ENCODE measurements at regions not wholly inside any gene's neighbourhood (a gene's known extent, or its start where the extent isn't known, plus 50 kb on each side); places are given as distances from the start of the nearest gene placed in this dataset.

DNA sequence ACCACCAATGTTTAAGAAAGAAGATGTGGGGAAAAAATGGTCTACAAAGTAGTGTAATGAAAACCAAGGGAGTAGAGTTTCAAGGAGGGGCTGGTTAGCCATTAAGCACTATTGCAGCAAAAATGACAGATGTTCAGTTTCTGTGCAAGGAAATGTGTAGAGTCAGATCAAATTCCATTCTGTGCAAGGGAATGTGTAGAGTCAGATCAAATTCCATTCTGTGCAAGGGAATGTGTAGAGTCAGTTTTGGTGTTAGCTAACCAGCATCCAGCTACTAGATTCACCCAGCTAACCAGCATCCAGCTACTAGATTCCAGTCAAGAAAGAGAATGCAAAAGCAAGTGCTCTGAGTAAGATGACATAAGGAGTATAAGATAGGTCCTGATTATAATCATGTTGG lies 208.8 kb downstream of the COX18 start:
- no peak for DNase-seq (ENCODE audit: low spot score)
- TF ChIP-seq JUN (CRISPR knock-in tag; IDR thresholded peaks at IDR 0.05) = no peak
- no peak for TF ChIP-seq ZNF416 (CRISPR knock-in tag; IDR thresholded peaks at IDR 0.05)
- no peak for TF ChIP-seq ZNF423 (CRISPR knock-in tag; IDR thresholded peaks at IDR 0.05)
- TF ChIP-seq, protein P1, sequence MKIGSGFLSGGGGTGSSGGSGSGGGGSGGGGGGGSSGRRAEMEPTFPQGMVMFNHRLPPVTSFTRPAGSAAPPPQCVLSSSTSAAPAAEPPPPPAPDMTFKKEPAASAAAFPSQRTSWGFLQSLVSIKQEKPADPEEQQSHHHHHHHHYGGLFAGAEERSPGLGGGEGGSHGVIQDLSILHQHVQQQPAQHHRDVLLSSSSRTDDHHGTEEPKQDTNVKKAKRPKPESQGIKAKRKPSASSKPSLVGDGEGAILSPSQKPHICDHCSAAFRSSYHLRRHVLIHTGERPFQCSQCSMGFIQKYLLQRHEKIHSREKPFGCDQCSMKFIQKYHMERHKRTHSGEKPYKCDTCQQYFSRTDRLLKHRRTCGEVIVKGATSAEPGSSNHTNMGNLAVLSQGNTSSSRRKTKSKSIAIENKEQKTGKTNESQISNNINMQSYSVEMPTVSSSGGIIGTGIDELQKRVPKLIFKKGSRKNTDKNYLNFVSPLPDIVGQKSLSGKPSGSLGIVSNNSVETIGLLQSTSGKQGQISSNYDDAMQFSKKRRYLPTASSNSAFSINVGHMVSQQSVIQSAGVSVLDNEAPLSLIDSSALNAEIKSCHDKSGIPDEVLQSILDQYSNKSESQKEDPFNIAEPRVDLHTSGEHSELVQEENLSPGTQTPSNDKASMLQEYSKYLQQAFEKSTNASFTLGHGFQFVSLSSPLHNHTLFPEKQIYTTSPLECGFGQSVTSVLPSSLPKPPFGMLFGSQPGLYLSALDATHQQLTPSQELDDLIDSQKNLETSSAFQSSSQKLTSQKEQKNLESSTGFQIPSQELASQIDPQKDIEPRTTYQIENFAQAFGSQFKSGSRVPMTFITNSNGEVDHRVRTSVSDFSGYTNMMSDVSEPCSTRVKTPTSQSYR (CRISPR knock-in tag; IDR thresholded peaks at IDR 0.05) = no peak
- no peak for TF ChIP-seq NR3C1 (CRISPR knock-in tag; conservative IDR thresholded peaks at IDR 0.05; ENCODE audit: low read depth)
- no peak for TF ChIP-seq TEAD4 (CRISPR knock-in tag; IDR thresholded peaks at IDR 0.05)
- no peak for ATAC-seq
- Mint-ChIP-seq H3K9me3 (peaks cover 9% of the 10 kb centered on the region), H3K27me3 (ENCODE audit: low read depth) (peaks cover 1% of the 10 kb centered on the region; the same call in 1 of the 2 replicates), H3K27ac (no peak overlapping the region), H3K4me1 (no peaks in the 10 kb centered on the region), H3K4me3 (no peak overlapping the region), H3K36me3 (peaks cover 2% of the 10 kb centered on the region)
- CTCF ChIA-PET = no interaction called here
- POLR2A ChIA-PET = no interaction called here

DNA sequence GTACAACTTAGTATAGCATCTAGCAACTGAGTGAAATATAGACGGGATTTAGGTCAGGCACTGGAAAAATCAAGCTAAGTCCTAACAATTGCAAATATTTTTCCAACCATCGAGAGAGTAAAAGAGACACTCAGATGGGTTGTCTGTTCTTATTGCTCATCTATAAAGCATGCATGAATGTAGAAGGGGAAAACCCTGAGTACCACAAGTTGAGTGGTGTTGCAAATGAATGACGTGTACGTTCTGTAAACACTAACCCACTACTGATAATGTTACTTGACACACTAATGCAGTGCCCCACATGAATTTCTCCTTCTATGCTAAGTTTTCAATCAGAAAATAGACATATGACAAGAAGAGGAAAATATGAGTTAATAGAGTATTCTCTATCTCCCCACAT lies 211.2 kb downstream of the COX18 start:
- no peaks in the 10 kb centered on the region for H3K36me3 Mint-ChIP-seq
- H3K4me1 Mint-ChIP-seq = no peaks in the 10 kb centered on the region
- CTCF ChIA-PET = no interaction called here
- DNase-seq (ENCODE audit: low spot score) (no peak), ATAC-seq (no peak)
- POLR2A ChIA-PET = no interaction called here
- no peaks in the 10 kb centered on the region for H3K9me3 Mint-ChIP-seq
- H3K27ac Mint-ChIP-seq = no peak overlapping the region
- H3K4me3 Mint-ChIP-seq = no peak overlapping the region
- H3K27me3 Mint-ChIP-seq (ENCODE audit: low read depth) = no peaks in the 10 kb centered on the region
- TF ChIP-seq, protein P2, sequence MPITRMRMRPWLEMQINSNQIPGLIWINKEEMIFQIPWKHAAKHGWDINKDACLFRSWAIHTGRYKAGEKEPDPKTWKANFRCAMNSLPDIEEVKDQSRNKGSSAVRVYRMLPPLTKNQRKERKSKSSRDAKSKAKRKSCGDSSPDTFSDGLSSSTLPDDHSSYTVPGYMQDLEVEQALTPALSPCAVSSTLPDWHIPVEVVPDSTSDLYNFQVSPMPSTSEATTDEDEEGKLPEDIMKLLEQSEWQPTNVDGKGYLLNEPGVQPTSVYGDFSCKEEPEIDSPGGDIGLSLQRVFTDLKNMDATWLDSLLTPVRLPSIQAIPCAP (CRISPR knock-in tag; IDR thresholded peaks at IDR 0.05) = no peak
- no peak for TF ChIP-seq ZNF121 (CRISPR knock-in tag; IDR thresholded peaks at IDR 0.05)
- TF ChIP-seq NR1H2 (CRISPR knock-in tag; IDR thresholded peaks at IDR 0.05) = no peak
- TF ChIP-seq, protein P3, sequence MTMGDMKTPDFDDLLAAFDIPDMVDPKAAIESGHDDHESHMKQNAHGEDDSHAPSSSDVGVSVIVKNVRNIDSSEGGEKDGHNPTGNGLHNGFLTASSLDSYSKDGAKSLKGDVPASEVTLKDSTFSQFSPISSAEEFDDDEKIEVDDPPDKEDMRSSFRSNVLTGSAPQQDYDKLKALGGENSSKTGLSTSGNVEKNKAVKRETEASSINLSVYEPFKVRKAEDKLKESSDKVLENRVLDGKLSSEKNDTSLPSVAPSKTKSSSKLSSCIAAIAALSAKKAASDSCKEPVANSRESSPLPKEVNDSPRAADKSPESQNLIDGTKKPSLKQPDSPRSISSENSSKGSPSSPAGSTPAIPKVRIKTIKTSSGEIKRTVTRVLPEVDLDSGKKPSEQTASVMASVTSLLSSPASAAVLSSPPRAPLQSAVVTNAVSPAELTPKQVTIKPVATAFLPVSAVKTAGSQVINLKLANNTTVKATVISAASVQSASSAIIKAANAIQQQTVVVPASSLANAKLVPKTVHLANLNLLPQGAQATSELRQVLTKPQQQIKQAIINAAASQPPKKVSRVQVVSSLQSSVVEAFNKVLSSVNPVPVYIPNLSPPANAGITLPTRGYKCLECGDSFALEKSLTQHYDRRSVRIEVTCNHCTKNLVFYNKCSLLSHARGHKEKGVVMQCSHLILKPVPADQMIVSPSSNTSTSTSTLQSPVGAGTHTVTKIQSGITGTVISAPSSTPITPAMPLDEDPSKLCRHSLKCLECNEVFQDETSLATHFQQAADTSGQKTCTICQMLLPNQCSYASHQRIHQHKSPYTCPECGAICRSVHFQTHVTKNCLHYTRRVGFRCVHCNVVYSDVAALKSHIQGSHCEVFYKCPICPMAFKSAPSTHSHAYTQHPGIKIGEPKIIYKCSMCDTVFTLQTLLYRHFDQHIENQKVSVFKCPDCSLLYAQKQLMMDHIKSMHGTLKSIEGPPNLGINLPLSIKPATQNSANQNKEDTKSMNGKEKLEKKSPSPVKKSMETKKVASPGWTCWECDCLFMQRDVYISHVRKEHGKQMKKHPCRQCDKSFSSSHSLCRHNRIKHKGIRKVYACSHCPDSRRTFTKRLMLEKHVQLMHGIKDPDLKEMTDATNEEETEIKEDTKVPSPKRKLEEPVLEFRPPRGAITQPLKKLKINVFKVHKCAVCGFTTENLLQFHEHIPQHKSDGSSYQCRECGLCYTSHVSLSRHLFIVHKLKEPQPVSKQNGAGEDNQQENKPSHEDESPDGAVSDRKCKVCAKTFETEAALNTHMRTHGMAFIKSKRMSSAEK (CRISPR knock-in tag; IDR thresholded peaks at IDR 0.05; ENCODE audit: borderline replicate concordance) = no peak
- TF ChIP-seq, protein P4, sequence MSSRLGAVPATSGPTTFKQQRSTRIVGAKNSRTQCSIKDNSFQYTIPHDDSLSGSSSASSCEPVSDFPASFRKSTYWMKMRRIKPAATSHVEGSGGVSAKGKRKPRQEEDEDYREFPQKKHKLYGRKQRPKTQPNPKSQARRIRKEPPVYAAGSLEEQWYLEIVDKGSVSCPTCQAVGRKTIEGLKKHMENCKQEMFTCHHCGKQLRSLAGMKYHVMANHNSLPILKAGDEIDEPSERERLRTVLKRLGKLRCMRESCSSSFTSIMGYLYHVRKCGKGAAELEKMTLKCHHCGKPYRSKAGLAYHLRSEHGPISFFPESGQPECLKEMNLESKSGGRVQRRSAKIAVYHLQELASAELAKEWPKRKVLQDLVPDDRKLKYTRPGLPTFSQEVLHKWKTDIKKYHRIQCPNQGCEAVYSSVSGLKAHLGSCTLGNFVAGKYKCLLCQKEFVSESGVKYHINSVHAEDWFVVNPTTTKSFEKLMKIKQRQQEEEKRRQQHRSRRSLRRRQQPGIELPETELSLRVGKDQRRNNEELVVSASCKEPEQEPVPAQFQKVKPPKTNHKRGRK (CRISPR knock-in tag; IDR thresholded peaks at IDR 0.05; ENCODE audit: borderline replicate concordance) = no peak
- TF ChIP-seq TEAD1 (CRISPR knock-in tag; IDR thresholded peaks at IDR 0.05) = no peak
- TF ChIP-seq, protein P5, sequence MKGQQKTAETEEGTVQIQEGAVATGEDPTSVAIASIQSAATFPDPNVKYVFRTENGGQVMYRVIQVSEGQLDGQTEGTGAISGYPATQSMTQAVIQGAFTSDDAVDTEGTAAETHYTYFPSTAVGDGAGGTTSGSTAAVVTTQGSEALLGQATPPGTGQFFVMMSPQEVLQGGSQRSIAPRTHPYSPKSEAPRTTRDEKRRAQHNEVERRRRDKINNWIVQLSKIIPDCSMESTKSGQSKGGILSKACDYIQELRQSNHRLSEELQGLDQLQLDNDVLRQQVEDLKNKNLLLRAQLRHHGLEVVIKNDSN (CRISPR knock-in tag; IDR thresholded peaks at IDR 0.05) = no peak
- no peak for TF ChIP-seq KAT7 (CRISPR knock-in tag; IDR thresholded peaks at IDR 0.05; ENCODE audit: borderline replicate concordance)
- TF ChIP-seq IRF2 (CRISPR knock-in tag; IDR thresholded peaks at IDR 0.05; ENCODE audit: borderline replicate concordance, low read depth) = no peak
- TF ChIP-seq, protein P6, sequence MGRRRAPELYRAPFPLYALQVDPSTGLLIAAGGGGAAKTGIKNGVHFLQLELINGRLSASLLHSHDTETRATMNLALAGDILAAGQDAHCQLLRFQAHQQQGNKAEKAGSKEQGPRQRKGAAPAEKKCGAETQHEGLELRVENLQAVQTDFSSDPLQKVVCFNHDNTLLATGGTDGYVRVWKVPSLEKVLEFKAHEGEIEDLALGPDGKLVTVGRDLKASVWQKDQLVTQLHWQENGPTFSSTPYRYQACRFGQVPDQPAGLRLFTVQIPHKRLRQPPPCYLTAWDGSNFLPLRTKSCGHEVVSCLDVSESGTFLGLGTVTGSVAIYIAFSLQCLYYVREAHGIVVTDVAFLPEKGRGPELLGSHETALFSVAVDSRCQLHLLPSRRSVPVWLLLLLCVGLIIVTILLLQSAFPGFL (CRISPR knock-in tag; IDR thresholded peaks at IDR 0.05; ENCODE audit: borderline replicate concordance) = no peak
- TF ChIP-seq TP53 (CRISPR knock-in tag; IDR thresholded peaks at IDR 0.05) = no peak
- no peak for TF ChIP-seq JAZF1 (CRISPR knock-in tag; IDR thresholded peaks at IDR 0.05)
- TF ChIP-seq, protein P7, sequence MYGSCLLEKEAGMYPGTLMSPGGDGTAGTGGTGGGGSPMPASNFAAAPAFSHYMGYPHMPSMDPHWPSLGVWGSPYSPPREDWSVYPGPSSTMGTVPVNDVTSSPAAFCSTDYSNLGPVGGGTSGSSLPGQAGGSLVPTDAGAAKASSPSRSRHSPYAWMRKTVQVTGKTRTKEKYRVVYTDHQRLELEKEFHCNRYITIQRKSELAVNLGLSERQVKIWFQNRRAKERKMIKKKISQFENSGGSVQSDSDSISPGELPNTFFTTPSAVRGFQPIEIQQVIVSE (CRISPR knock-in tag; IDR thresholded peaks at IDR 0.05; ENCODE audit: borderline replicate concordance) = no peak
- TF ChIP-seq ZNF317 (CRISPR knock-in tag; IDR thresholded peaks at IDR 0.05; ENCODE audit: borderline replicate concordance, low read depth) = no peak
- TF ChIP-seq, protein P8, sequence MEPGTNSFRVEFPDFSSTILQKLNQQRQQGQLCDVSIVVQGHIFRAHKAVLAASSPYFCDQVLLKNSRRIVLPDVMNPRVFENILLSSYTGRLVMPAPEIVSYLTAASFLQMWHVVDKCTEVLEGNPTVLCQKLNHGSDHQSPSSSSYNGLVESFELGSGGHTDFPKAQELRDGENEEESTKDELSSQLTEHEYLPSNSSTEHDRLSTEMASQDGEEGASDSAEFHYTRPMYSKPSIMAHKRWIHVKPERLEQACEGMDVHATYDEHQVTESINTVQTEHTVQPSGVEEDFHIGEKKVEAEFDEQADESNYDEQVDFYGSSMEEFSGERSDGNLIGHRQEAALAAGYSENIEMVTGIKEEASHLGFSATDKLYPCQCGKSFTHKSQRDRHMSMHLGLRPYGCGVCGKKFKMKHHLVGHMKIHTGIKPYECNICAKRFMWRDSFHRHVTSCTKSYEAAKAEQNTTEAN (CRISPR knock-in tag; IDR thresholded peaks at IDR 0.05) = no peak
- TF ChIP-seq CBFB (CRISPR knock-in tag; IDR thresholded peaks at IDR 0.05; ENCODE audit: low read depth) = no peak
- no peak for TF ChIP-seq RORB (CRISPR knock-in tag; IDR thresholded peaks at IDR 0.05)
- no peak for TF ChIP-seq ATF1 (CRISPR knock-in tag; IDR thresholded peaks at IDR 0.05)

All from WTC11 (cell line).